GM12872 (cell line): ENCODE measurements at regions not wholly inside any gene's neighbourhood (a gene's known extent, or its start where the extent isn't known, plus 50 kb on each side); places are given as distances from the start of the nearest gene placed in this dataset.

Source experiments
- TF ChIP-seq, protein P1 (sequence below): IDR thresholded peaks from 3 replicates; pipeline ENCODE4 v1.5.1; 2011; ENCODE audit warnings: low read depth, mild to moderate bottlenecking, low read length, moderate library complexity; ENCODE audit not compliant: insufficient read depth

GRCh38 chr10:4474829-4475228, 351.2 kb upstream of the AKR1E2 start:
- TF ChIP-seq, protein P1, sequence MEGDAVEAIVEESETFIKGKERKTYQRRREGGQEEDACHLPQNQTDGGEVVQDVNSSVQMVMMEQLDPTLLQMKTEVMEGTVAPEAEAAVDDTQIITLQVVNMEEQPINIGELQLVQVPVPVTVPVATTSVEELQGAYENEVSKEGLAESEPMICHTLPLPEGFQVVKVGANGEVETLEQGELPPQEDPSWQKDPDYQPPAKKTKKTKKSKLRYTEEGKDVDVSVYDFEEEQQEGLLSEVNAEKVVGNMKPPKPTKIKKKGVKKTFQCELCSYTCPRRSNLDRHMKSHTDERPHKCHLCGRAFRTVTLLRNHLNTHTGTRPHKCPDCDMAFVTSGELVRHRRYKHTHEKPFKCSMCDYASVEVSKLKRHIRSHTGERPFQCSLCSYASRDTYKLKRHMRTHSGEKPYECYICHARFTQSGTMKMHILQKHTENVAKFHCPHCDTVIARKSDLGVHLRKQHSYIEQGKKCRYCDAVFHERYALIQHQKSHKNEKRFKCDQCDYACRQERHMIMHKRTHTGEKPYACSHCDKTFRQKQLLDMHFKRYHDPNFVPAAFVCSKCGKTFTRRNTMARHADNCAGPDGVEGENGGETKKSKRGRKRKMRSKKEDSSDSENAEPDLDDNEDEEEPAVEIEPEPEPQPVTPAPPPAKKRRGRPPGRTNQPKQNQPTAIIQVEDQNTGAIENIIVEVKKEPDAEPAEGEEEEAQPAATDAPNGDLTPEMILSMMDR: no peak

DNA sequence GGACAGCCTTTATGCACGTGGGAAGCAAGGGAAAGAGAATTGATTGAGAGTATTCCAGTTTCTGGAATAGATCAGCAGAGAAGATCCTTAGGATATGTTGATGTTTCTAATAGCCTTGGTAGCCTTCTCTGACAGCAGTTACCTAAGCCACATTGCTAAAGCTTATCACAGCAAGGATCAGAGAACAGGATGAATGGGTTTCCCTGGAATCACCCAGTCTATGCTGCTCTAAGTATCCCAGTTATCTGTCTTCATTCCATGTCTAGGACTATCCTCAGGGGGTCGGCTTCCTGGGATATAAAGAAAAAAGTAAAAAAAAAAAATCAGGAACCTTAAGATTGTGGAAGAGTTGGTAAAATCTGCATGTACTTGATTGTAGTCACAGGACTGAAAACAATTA, 352.0 kb upstream of the AKR1E2 start:
- TF ChIP-seq, protein P1: no peak

DNA sequence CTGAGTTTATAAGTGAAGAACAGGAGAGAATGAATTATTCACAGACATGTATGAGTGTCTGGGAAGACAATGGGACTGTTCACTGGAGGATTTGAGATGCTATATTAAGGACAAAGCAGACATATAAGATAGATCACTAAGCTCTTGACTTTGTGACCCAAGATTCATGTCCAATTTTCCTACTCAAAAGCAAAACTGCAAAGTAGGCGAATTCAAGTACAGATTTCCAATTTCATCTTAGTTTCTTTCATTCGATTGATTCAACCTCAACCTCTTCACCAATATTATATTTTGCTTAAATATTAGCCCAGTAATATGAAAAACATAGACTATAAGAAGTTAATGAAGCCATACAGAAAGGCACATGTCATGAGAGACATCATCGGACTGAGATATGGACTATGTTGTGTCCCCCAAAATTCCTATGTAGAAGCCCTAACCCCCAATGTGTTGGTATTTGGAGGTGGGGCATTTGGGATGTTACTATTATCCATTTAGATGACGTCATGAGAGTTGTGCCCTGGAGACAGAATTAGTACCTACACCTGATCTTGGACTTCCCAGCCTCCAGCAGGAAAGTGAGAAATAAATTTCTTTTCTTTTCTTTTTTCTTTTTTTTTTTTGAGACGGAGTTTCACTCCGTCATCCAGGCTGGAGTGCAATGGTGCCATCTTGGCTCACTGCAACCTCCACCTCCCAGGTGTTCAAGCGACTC, 353.7 kb upstream of the AKR1E2 start:
- TF ChIP-seq, protein P1: no peak

GRCh38 chr10:4470231-4470835, 355.7 kb upstream of the AKR1E2 start:
- TF ChIP-seq, protein P1: no peak

GRCh38 chr10:4467481-4467880, 358.5 kb upstream of the AKR1E2 start:
- TF ChIP-seq, protein P1: no peak

GRCh38 chr10:4460267-4460666, 365.7 kb upstream of the AKR1E2 start:
- TF ChIP-seq, protein P1: no peak

GRCh38 chr10:4459531-4459930, 366.5 kb upstream of the AKR1E2 start:
- TF ChIP-seq, protein P1: no peak
